ENCODE measurements at regions not wholly inside any gene's neighbourhood (a gene's known extent, or its start where the extent isn't known, plus 50 kb on each side); places are given as distances from the start of the nearest gene placed in this dataset.

- no peak overlapping the region for H3K4me3 ChIP-seq (ENCODE audit: insufficient read depth, low read length, poor library complexity, severe bottlenecking)
- no peaks in the 10 kb centered on the region for H4K20me1 ChIP-seq (ENCODE audit: low read depth, low read length)
- TF ChIP-seq CTCF (IDR thresholded peaks at IDR 0.05; ENCODE audit: insufficient read depth, low read length, poor library complexity, severe bottlenecking) (no peak), EZH2phosphoT487 (conservative IDR thresholded peaks at IDR 0.05; ENCODE audit: low read length) (no peak)
- no peaks in the 10 kb centered on the region for H3K36me3 ChIP-seq (ENCODE audit: low read length)
- no peaks in the 10 kb centered on the region for H3K9me2 ChIP-seq (replicated peaks; ENCODE audit: insufficient read depth, low read length)
- H3K9me3 ChIP-seq (ENCODE audit: insufficient read depth, low read length), result no peaks in the 10 kb centered on the region
- H3K79me2 ChIP-seq (ENCODE audit: insufficient read depth, low read length), result no peaks in the 10 kb centered on the region
- H3K9ac ChIP-seq (ENCODE audit: low read length), result no peak overlapping the region
- no peaks in the 10 kb centered on the region for H3F3A ChIP-seq (ENCODE audit: insufficient read depth)
- no peak overlapping the region for H3K27ac ChIP-seq (ENCODE audit: low read depth, low read length)
- H2AFZ ChIP-seq (ENCODE audit: low read depth, low read length, severe bottlenecking), result no peak overlapping the region
- H3K27me3 ChIP-seq (ENCODE audit: low read length), result no peaks in the 10 kb centered on the region
- no peak overlapping the region for H3K4me2 ChIP-seq (ENCODE audit: low read depth, low read length, poor library complexity, severe bottlenecking)
These were observed 124.1 kb upstream of the KCNN2 start for GRCh38 chr5:114237766-114238165.

GRCh38 chr5:114238771-114239313 lies 123.0 kb upstream of the KCNN2 start:
- no peaks in the 10 kb centered on the region for H4K20me1 ChIP-seq (ENCODE audit: low read depth, low read length)
- H3K4me3 ChIP-seq (ENCODE audit: insufficient read depth, low read length, poor library complexity, severe bottlenecking), result no peak overlapping the region
- no peaks in the 10 kb centered on the region for H3F3A ChIP-seq (ENCODE audit: insufficient read depth)
- TF ChIP-seq EZH2phosphoT487 (conservative IDR thresholded peaks at IDR 0.05; ENCODE audit: low read length) (no peak), CTCF (IDR thresholded peaks at IDR 0.05; ENCODE audit: insufficient read depth, low read length, poor library complexity, severe bottlenecking) (no peak)
- H3K79me2 ChIP-seq (ENCODE audit: insufficient read depth, low read length), result no peaks in the 10 kb centered on the region
- H3K4me2 ChIP-seq (ENCODE audit: low read depth, low read length, poor library complexity, severe bottlenecking), result no peak overlapping the region
- H3K27ac ChIP-seq (ENCODE audit: low read depth, low read length), result no peak overlapping the region
- no peak overlapping the region for H2AFZ ChIP-seq (ENCODE audit: low read depth, low read length, severe bottlenecking)
- no peak overlapping the region for H3K9ac ChIP-seq (ENCODE audit: low read length)
- H3K9me3 ChIP-seq (ENCODE audit: insufficient read depth, low read length), result no peaks in the 10 kb centered on the region
- no peaks in the 10 kb centered on the region for H3K36me3 ChIP-seq (ENCODE audit: low read length)
- no peaks in the 10 kb centered on the region for H3K9me2 ChIP-seq (replicated peaks; ENCODE audit: insufficient read depth, low read length)
- no peaks in the 10 kb centered on the region for H3K27me3 ChIP-seq (ENCODE audit: low read length)

- Histone ChIP-seq H3K27me3 (ENCODE audit: low read length) (no peaks in the 10 kb centered on the region), H3F3A (ENCODE audit: insufficient read depth) (no peaks in the 10 kb centered on the region), H3K9ac (ENCODE audit: low read length) (no peak overlapping the region), H2AFZ (ENCODE audit: low read depth, low read length, severe bottlenecking) (no peak overlapping the region), H3K4me3 (ENCODE audit: insufficient read depth, low read length, poor library complexity, severe bottlenecking) (no peak overlapping the region), H3K36me3 (ENCODE audit: low read length) (no peaks in the 10 kb centered on the region), H3K9me2 (replicated peaks; ENCODE audit: insufficient read depth, low read length) (no peaks in the 10 kb centered on the region), H3K4me2 (ENCODE audit: low read depth, low read length, poor library complexity, severe bottlenecking) (no peak overlapping the region), H3K9me3 (ENCODE audit: insufficient read depth, low read length) (no peaks in the 10 kb centered on the region), H4K20me1 (ENCODE audit: low read depth, low read length) (no peaks in the 10 kb centered on the region), H3K79me2 (ENCODE audit: insufficient read depth, low read length) (no peaks in the 10 kb centered on the region), H3K27ac (ENCODE audit: low read depth, low read length) (no peak overlapping the region)
- TF ChIP-seq EZH2phosphoT487 (conservative IDR thresholded peaks at IDR 0.05; ENCODE audit: low read length) (no peak), CTCF (IDR thresholded peaks at IDR 0.05; ENCODE audit: insufficient read depth, low read length, poor library complexity, severe bottlenecking) (no peak)
These were observed 118.4 kb upstream of the KCNN2 start for GRCh38 chr5:114243281-114243971.

All from SU-DHL-6 (cell line).